HG02970 (cell line): ENCODE measurements at regions not wholly inside any gene's neighbourhood (a gene's known extent, or its start where the extent isn't known, plus 50 kb on each side); places are given as distances from the start of the nearest gene placed in this dataset.

ENCODE experiments used
- ATAC-seq: cut with Tn5 transposase; IDR thresholded peaks from one replicate; pipeline ENCODE4 v1.9.1; 2021; ENCODE audit warnings: mild to moderate bottlenecking, moderate library complexity, moderate number of reproducible peaks; ENCODE audit not compliant: unreplicated experiment, low FRiP score

- no peak for ATAC-seq
Measured at GRCh38 chr7:32273297-32273696, 203.1 kb upstream of the PDE1C start.

DNA sequence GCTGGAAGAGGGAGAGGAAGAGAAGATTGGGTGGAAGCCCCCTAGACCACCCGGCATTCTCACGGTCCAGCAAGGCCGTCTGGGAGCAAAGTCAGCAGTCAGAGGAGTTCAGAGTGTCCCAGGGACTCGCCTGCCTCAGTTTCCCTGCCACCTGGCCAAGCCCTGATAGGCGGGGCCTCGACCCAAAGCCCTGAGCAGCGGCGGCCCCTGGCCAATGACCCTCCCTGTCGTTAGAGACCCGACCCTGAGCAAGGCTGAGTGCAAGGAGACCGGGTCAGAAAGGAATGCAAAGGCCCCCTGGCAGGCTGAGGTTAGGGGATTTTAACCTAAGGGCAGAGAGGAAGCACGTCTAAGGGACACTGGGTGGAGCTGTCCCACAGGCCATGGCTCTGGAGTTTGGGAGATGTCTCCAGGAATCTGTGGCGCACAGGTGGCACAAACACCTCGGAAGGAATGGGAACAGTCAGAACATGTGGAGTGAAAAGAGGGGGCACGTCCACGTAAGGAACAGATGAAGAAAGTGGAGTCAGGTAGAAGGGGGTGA lies 196.8 kb upstream of the PDE1C start:
- ATAC-seq: no peak

GRCh38 chr7:32264702-32265284 lies 194.6 kb upstream of the PDE1C start:
- no peak for ATAC-seq

GRCh38 chr7:32263611-32264010 lies 193.4 kb upstream of the PDE1C start:
- no peak for ATAC-seq

GRCh38 chr7:32262315-32262714 lies 192.1 kb upstream of the PDE1C start:
- no peak for ATAC-seq

DNA sequence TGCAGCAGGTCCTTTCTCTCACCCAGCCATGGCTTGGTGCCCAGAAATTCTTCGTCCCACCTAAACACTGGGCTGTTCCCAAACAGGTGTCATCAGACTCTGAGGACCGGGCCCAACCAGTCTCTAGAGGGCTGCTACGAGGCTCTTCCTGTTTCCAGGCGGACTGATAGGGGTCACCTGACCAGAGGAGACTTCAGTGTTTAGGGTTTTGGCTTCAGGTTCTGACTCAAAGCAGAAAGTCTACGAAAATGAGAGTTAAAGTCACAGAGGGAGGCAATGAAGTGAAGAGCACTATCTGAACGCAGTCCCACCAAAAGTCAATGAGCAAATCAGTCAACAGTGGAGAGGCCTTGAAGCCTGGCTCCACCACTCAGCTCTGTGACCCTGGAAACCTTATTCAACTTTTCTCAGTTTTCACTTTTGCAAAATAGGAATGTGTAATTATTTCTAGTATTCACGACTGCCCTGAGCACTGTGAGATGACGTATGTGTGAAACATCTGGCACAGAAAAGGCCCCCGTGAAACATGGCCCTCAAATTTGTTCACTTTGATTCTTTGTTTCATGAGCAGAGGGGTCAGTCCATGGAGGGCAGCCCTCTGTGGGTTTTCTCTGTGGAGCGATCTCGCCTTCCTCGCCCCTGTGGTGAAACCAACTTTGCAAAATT lies 189.9 kb upstream of the PDE1C start:
- peak; percentile 94 for ATAC-seq

GRCh38 chr7:32258265-32258664 lies 188.1 kb upstream of the PDE1C start:
- no peak for ATAC-seq

- ATAC-seq: no peak
Measured at GRCh38 chr7:32257621-32258020, 187.4 kb upstream of the PDE1C start.

DNA sequence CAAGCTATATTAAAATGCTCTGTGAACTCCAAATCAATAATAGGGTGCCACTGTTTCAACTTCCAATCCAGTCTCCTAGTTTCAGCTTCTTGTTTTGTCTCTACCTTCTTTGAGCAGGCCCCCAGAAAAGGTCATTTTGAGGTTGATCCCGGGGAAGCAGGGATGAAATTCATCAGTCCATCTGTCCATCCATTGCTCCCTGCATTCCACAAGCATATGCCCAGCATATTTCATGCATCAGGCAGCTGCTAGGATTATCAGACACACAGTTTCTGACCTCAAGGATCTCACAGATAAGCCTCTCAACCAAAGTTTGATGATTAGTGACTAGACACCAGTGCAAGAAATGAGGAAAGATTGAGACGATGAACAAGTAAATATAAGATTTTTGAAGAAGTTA lies 186.6 kb upstream of the PDE1C start:
- ATAC-seq: no peak

GRCh38 chr7:32256376-32256775 lies 186.2 kb upstream of the PDE1C start:
- ATAC-seq: no peak

- no peak for ATAC-seq
Measured at GRCh38 chr7:32255036-32255435, 184.8 kb upstream of the PDE1C start.

DNA sequence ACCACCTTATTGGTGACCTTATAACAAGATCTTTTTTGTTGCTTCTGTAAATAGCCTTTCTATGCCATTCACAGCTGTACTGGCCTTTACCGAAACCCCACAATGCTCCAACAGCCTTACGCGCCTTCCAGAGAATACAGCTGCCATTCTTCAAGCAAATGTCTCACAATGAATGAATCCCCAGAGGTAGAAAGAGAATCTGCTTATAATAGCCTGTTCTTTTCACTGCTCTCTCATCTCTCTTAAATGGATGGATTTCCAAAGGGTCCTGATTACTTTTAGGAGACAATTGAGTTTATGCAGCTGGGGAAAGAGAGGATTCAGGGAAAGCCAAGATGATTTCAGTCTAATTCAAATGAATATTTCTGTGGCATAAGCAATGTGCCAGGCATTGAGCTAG lies 183.1 kb upstream of the PDE1C start:
- no peak for ATAC-seq

- no peak for ATAC-seq
Measured at GRCh38 chr7:32251659-32252058, 181.5 kb upstream of the PDE1C start.

DNA sequence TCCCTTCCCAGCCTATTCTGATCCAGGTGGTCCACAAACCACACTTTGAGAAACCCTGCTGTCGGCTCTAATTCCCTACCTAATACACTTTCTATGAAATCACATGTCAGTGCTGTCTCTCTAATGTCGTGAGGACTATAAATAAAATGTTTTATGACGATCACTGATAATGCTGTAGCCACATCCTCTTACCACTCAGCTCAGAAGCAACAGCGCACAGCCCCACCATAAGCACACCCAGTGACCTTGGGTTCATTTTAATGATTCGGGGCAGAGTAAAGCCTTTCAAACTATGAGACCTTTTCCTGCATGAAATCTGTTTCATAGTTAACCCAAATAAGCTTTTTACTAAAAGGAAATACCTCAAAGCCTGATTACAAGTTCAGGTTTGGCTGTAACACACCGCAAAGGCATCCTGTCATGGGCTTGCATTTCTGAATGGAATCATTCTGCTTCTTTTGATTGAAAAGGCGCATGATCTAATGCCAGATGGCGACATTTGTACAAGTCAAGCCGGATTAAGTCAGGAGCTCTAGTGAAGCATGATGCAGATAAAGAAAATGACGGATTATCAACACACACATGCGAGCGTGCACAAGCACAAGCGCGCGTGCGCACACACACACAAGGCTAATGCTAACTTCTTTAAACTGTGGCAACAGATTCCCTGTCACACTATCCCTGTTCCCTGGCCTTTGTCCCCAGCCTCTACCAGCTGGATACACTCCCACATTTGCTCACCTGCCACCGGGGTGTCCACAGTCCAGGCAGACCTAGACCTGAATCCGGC lies 180.5 kb upstream of the PDE1C start:
- no peak for ATAC-seq

GRCh38 chr7:32250003-32250402 lies 179.8 kb upstream of the PDE1C start:
- no peak for ATAC-seq

DNA sequence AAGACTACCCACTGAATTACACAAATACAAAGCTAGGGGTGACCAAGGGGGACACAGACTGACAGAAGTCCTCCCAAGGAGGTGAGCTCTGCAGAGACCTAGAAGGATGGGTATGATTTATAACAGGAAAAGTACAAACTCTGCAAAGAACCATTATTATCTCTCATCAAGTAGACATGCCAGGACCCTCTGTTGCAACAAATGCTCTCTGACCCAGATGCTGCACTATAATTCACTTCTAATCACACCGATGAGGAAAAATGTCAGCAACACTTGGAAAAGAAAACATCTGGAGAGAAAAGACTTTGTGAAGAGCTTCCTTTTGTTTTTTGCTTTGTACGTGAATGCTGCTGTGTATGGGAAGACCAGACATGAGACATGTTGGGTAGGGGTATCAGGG lies 178.3 kb upstream of the PDE1C start:
- no peak for ATAC-seq

- ATAC-seq: no peak
Measured at GRCh38 chr7:32244806-32245345, 174.7 kb upstream of the PDE1C start.

DNA sequence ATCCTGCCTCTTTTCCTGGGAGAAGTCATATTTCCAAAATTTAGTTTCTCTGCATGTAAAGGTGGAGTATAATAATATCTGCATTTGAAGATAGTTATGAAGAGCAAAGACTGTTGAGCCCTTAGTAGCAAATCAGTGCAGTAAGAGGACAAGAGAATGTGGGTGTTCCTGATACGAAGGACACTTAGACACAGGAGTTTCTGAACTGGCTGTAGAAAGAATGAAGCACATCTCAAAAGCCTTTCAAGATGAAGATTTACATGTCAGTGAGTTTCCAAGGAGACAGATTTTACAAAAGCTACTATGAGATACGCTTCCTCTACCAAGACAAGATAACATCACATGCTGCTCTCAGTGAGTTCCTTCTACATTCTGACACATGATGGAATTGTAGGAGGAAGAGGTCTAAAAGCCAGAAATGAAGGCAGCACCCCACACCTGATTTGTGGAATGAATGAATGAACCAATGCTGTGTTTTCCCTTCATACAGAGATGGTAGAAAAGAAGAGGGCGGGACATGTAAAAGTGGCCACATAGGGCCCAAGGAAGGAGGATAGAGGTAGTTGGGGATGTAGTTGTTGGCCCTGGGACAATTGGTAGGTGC lies 173.6 kb upstream of the PDE1C start:
- ATAC-seq: no peak

DNA sequence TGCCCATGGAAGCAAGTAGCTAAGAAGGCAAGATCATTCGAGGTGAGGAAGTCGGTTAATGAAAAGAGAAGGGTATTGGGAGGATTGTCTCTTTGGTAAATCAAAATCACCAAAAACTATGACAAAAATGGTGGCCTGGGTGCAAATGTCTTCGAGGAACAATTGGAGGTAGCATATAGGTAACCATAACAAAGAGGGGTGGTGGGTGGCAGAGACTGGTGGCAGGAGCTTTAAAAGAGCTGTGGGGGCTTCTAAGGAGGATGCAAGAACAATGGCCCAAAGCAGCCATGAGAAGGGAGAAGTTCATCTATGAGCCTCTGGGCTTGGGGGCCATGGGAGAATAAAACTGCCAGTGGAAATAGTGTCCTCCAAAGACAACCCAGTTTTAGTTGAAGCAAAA lies 172.2 kb upstream of the PDE1C start:
- ATAC-seq: no peak

DNA sequence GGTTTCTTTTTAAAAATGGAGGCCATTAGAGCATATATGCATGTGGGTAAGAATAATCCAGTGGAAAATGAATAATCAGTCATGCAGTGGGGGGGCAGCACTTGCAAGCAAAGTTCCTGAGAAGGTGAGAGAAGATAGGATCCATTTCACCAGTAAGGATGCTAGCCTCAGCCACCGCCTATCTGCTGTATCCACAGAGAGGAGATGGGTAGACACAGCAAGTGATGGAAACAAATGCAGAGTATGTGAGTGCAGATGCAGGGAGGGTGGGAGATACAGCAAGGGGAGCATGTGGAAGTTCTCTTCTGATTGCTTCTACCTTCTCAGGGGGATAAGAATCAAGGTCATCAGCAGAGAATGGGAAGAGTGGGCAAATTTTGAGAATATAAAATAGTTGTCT lies 171.4 kb upstream of the PDE1C start:
- no peak for ATAC-seq

DNA sequence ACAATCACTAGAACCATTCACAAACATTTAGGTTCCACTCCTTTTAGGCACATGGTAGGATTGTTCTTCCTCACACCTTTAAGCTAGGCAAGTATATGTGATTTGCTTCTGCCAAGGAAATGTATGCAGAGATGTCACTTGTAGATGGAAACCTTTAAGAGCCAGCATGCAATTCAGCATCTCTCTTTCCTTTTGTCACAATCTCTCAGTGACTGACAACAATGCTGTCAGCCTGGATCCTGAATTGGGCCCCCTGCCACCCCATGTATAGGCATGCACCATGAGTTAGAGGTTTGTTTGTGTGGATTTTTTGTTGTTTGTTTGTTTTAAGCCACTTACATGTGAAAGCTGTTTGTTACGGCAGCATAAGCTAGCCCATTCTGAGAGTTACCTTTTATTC lies 169.6 kb upstream of the PDE1C start:
- ATAC-seq: no peak
